SK-N-SH (cell line): ENCODE measurements at regions not wholly inside any gene's neighbourhood (a gene's known extent, or its start where the extent isn't known, plus 50 kb on each side); places are given as distances from the start of the nearest gene placed in this dataset.

Source experiments
- CTCF ChIA-PET: fragments of 300-600, 350-600 bp; formaldehyde crosslinking; extraction: SDS; loops from one replicate; lab custom pipeline; 2021; lab: Yijun Ruan, JAX
- POLR2A ChIA-PET: fragments of 350-600 bp; sonication (Branson Sonifier 250); formaldehyde crosslinking; extraction: SDS; loops from one replicate; lab custom pipeline; 2020; ENCODE audit warnings: antibody characterized with exemption, inconsistent platforms; lab: Yijun Ruan, JAX
- DNase-seq: peaks from one replicate; pipeline ENCODE4 v3.0.0; 2012
- H2AFZ ChIP-seq: fragments of 200-600 bp; sonication (generic); 2 replicates; pipeline ENCODE4 v1.8.1; 2016; ENCODE audit warnings: antibody characterized with exemption, mild to moderate bottlenecking, low read depth
- H3F3A ChIP-seq: fragments of 200-600 bp; sonication (generic); replicated peaks from 2 replicates; pipeline ENCODE3; 2016; ENCODE audit warnings: antibody characterized with exemption, mild to moderate bottlenecking; ENCODE audit not compliant: insufficient read depth
- H3K27ac ChIP-seq, 2 experiments: fragments of 200-500 bp in 1 of 2; fragments of 200-600 bp in 1 of 2; sonication (Bioruptor generic) in 1 of 2; sonication (generic), shearing (Covaris generic) in 1 of 2; 2 replicates each; pipeline versions ENCODE4 v1.5.1 to v1.6.1; 2014 to 2016; ENCODE audit warnings: low read depth in 2 of 2, inconsistent platforms in 1 of 2, low read length in 1 of 2, mild to moderate bottlenecking in 1 of 2, mixed read lengths in 1 of 2
- H3K27me3 ChIP-seq: fragments of 200-600 bp; sonication (generic), shearing (Covaris generic); 2 replicates; pipeline ENCODE4 v1.6.1; 2016; ENCODE audit warnings: mixed run types; ENCODE audit not compliant: insufficient read depth
- H3K36me3 ChIP-seq, 2 experiments: fragments of 200-500 bp in 1 of 2; fragments of 200-600 bp in 1 of 2; sonication (Bioruptor generic) in 1 of 2; sonication (generic) in 1 of 2; replicated peaks in 1 of 2; 2 replicates each; pipeline versions ENCODE3 to v1.5.1; 2014 to 2016; ENCODE audit warnings: low read length in 1 of 2, mild to moderate bottlenecking in 1 of 2; ENCODE audit not compliant: insufficient read depth in 2 of 2, control insufficient read depth in 1 of 2
- H3K4me1 ChIP-seq, 2 experiments: fragments of 200-500 bp in 1 of 2; fragments of 200-600 bp in 1 of 2; sonication (Bioruptor generic) in 1 of 2; sonication (generic), shearing (Covaris generic) in 1 of 2; 2 replicates each; pipeline versions ENCODE4 v1.5.1 to v1.6.1; 2014 to 2016; ENCODE audit warnings: low read depth in 1 of 2, low read length in 1 of 2, mixed run types in 1 of 2; ENCODE audit not compliant: insufficient read depth in 2 of 2, control insufficient read depth in 1 of 2
- H3K4me2 ChIP-seq: fragments of 200-600 bp; sonication (generic), shearing (Covaris generic); 2 replicates; pipeline ENCODE4 v1.6.1; 2017; ENCODE audit warnings: mixed run types
- H3K4me3 ChIP-seq, 2 experiments: fragments of 200-500 bp in 1 of 2; fragments of 200-600 bp in 1 of 2; sonication (Bioruptor generic) in 1 of 2; sonication (generic), shearing (Covaris generic) in 1 of 2; 2 replicates each; pipeline versions ENCODE4 v1.5.1 to v1.8.1; 2014 to 2016; ENCODE audit warnings: low read depth in 2 of 2, inconsistent platforms in 1 of 2, low read length in 1 of 2, mild to moderate bottlenecking in 1 of 2, mixed read lengths in 1 of 2, moderate library complexity in 1 of 2
- H3K79me2 ChIP-seq: fragments of 200-600 bp; sonication (generic); 2 replicates; pipeline ENCODE4 v1.8.1; 2017; ENCODE audit warnings: mild to moderate bottlenecking; ENCODE audit not compliant: insufficient read depth
- H3K9ac ChIP-seq: fragments of 200-600 bp; sonication (generic); 2 replicates; pipeline ENCODE4 v1.6.1; 2017; ENCODE audit warnings: mixed run types
- H3K9me2 ChIP-seq: fragments of 200-600 bp; sonication (generic); 2 replicates; pipeline ENCODE4 v1.6.1; 2017; ENCODE audit warnings: mixed run types
- H3K9me3 ChIP-seq: fragments of 200-600 bp; sonication (generic); 2 replicates; pipeline ENCODE4 v1.6.1; 2017; ENCODE audit warnings: mixed run types, mild to moderate bottlenecking, moderate library complexity
- H4K20me1 ChIP-seq: fragments of 200-600 bp; sonication (generic); 2 replicates; pipeline ENCODE4 v1.6.1; 2017; ENCODE audit warnings: mild to moderate bottlenecking, mixed run types; ENCODE audit not compliant: insufficient read depth
- CTCF ChIP-seq: fragments of 200-600 bp; sonication (generic); IDR thresholded peaks from 2 replicates; pipeline ENCODE4 v1.6.1; 2017; ENCODE audit warnings: antibody characterized with exemption, mild to moderate bottlenecking, moderate library complexity
- EP300 ChIP-seq, 2 experiments: IDR thresholded peaks; 2 replicates each; pipeline versions ENCODE4 v1.4.0 to v1.6.1; 2012; ENCODE audit warnings: borderline replicate concordance in 1 of 2, low read depth in 1 of 2, low read length in 1 of 2
- EZH2phosphoT487 ChIP-seq: fragments of 200-600 bp; sonication (generic); IDR thresholded peaks from 2 replicates; pipeline ENCODE4 v1.6.1; 2017; ENCODE audit warnings: low read depth, mixed run types, mild to moderate bottlenecking, antibody characterized with exemption, moderate library complexity, borderline replicate concordance
- FOSL2 ChIP-seq: IDR thresholded peaks from 2 replicates; pipeline ENCODE4 v1.4.0; 2012; ENCODE audit warnings: low read depth, mild to moderate bottlenecking, moderate library complexity, borderline replicate concordance
- FOXJ3 ChIP-seq: sonication (generic); formaldehyde crosslinking; IDR thresholded peaks from 2 replicates; pipeline ENCODE4 v1.5.1; 2020; ENCODE audit warnings: mild to moderate bottlenecking, missing genetic modification reagents
- FOXM1 ChIP-seq: IDR thresholded peaks from 2 replicates; pipeline ENCODE4 v1.4.0; 2012; ENCODE audit warnings: low read depth, mild to moderate bottlenecking
- GABPA ChIP-seq: IDR thresholded peaks from 2 replicates; pipeline ENCODE4 v1.4.0; 2012; ENCODE audit warnings: low read depth, mild to moderate bottlenecking
- MAX ChIP-seq: IDR thresholded peaks from 2 replicates; pipeline ENCODE4 v1.4.0; 2012; ENCODE audit warnings: low read depth
- MXI1 ChIP-seq: IDR thresholded peaks from 2 replicates; pipeline ENCODE4 v1.6.1; 2012; ENCODE audit warnings: mild to moderate bottlenecking, low read depth, low read length, improper control_type of control experiment
- NFIC ChIP-seq: IDR thresholded peaks from 2 replicates; pipeline ENCODE4 v1.4.0; 2012; ENCODE audit warnings: borderline replicate concordance
- NRF1 ChIP-seq: IDR thresholded peaks from 2 replicates; pipeline ENCODE4 v1.6.1; 2012; ENCODE audit warnings: low read depth, mild to moderate bottlenecking, low read length
- POLR2AphosphoS5 ChIP-seq: IDR thresholded peaks from 2 replicates; pipeline ENCODE4 v1.6.1; 2012; ENCODE audit warnings: low read depth, low read length
- RCOR1 ChIP-seq: fragments of 150-350 bp; IDR thresholded peaks from 2 replicates; pipeline ENCODE4 v1.6.1; 2017; ENCODE audit warnings: antibody characterized with exemption, low read length
- SIN3A ChIP-seq: IDR thresholded peaks from 2 replicates; pipeline ENCODE4 v1.6.1; 2012; ENCODE audit warnings: low read depth, mild to moderate bottlenecking, low read length, moderate library complexity, borderline replicate concordance
- SMC3 ChIP-seq: IDR thresholded peaks from 2 replicates; pipeline ENCODE4 v1.6.1; 2012; ENCODE audit warnings: low read depth, low read length, improper control_type of control experiment
- TAF1 ChIP-seq: IDR thresholded peaks from 2 replicates; pipeline ENCODE4 v1.6.1; 2012; ENCODE audit warnings: low read depth, mild to moderate bottlenecking, low read length, moderate library complexity, borderline replicate concordance
- TCF12 ChIP-seq: IDR thresholded peaks from 2 replicates; pipeline ENCODE4 v1.4.0; 2012
- TEAD4 ChIP-seq: IDR thresholded peaks from 2 replicates; pipeline ENCODE4 v1.4.0; 2012; ENCODE audit warnings: mild to moderate bottlenecking, borderline replicate concordance; ENCODE audit not compliant: insufficient read depth
- USF2 ChIP-seq: fragments of 150-350 bp; IDR thresholded peaks from 2 replicates; pipeline ENCODE4 v1.6.1; 2017; ENCODE audit warnings: antibody characterized with exemption, low read length, low read depth, borderline replicate concordance
- ZBTB33 ChIP-seq: IDR thresholded peaks from 2 replicates; pipeline ENCODE4 v1.4.0; 2012; ENCODE audit warnings: low read depth, borderline replicate concordance
- WGBS: methylation state at CpG from one replicate; pipeline ENCODE4 v1.1.6; 2017; ENCODE audit warnings: low lambda C conversion rate; 5-methylcytosine and 5-hydroxymethylcytosine counted together

GRCh38 chr18:8975624-8976023 lies 126.9 kb upstream of the NDUFV2 start (continued):
- TF ChIP-seq MXI1: no peak
- TF ChIP-seq EP300 (IDR thresholded peaks at IDR 0.05; ENCODE audit: borderline replicate concordance in 1 of 2, low read depth in 1 of 2, low read length in 1 of 2): no peak

GRCh38 chr18:8976606-8977005 lies 125.9 kb upstream of the NDUFV2 start:
- Histone ChIP-seq H3K4me2 (no peak overlapping the region), H3K4me3 (no peak overlapping the region), H3K36me3 (no peaks in the 10 kb centered on the region), H3K4me1 (no peaks in the 10 kb centered on the region), H3K9me3 (no peaks in the 10 kb centered on the region), H3K79me2 (no peaks in the 10 kb centered on the region), H2AFZ (no peak overlapping the region), H3K9me2 (no peaks in the 10 kb centered on the region), H3K9ac (no peak overlapping the region), H3K27me3 (no peaks in the 10 kb centered on the region), H3K27ac (no peak overlapping the region), H3F3A (peaks cover 7% of the 10 kb centered on the region), H4K20me1 (no peaks in the 10 kb centered on the region)
- DNase-seq: no peak
- ChIA-PET POLR2A (no interaction called here), CTCF (no interaction called here)
- WGBS: 95% methylated on average over 3 of the region's 3 CpGs
- no peak for TF ChIP-seq TAF1
- TF ChIP-seq FOSL2: no peak
- no peak for TF ChIP-seq RCOR1
- TF ChIP-seq GABPA: no peak
- no peak for TF ChIP-seq CTCF
- no peak for TF ChIP-seq EP300 (IDR thresholded peaks at IDR 0.05; ENCODE audit: borderline replicate concordance in 1 of 2, low read depth in 1 of 2, low read length in 1 of 2)
- no peak for TF ChIP-seq EZH2phosphoT487
- TF ChIP-seq NFIC: no peak
- TF ChIP-seq SIN3A: no peak
- TF ChIP-seq TEAD4: no peak
- TF ChIP-seq FOXJ3 (CRISPR knock-in tag): no peak

- Histone ChIP-seq H3K27ac (no peak overlapping the region), H3K36me3 (no peaks in the 10 kb centered on the region), H3K4me1 (no peaks in the 10 kb centered on the region), H4K20me1 (no peaks in the 10 kb centered on the region), H3K9me3 (no peaks in the 10 kb centered on the region), H3F3A (peaks cover 7% of the 10 kb centered on the region), H3K4me3 (no peak overlapping the region), H2AFZ (no peak overlapping the region), H3K27me3 (no peaks in the 10 kb centered on the region), H3K79me2 (no peaks in the 10 kb centered on the region), H3K9me2 (no peaks in the 10 kb centered on the region), H3K9ac (no peak overlapping the region), H3K4me2 (no peak overlapping the region)
- CTCF ChIA-PET: no interaction called here
- no peak for TF ChIP-seq ZBTB33
- TF ChIP-seq FOXM1: no peak
- no peak for TF ChIP-seq TEAD4
- TF ChIP-seq NRF1: no peak
- no peak for TF ChIP-seq USF2
- TF ChIP-seq FOXJ3 (CRISPR knock-in tag): no peak
- no peak for TF ChIP-seq MAX
- no peak for TF ChIP-seq POLR2AphosphoS5
- TF ChIP-seq GABPA: no peak
- TF ChIP-seq TCF12: no peak
- no peak for TF ChIP-seq SMC3
- POLR2A ChIA-PET: no interaction called here
- DNase-seq: no peak
These were observed 125.3 kb upstream of the NDUFV2 start for GRCh38 chr18:8977166-8977565.
